NCI-H1048 (cell line): ENCODE measurements at regions not wholly inside any gene's neighbourhood (a gene's known extent, or its start where the extent isn't known, plus 50 kb on each side); places are given as distances from the start of the nearest gene placed in this dataset.

Experiments
- DNase-seq: peaks from one replicate; lab custom pipeline; 2025; lab: John Stamatoyannopoulos, UW

GRCh38 chr2:129302561-129303183, 676.8 kb upstream of the RAB6C start:
- no peak for DNase-seq

- no peak for DNase-seq
Observed at GRCh38 chr2:129314120-129314519, 665.3 kb upstream of the RAB6C start.

GRCh38 chr2:129318581-129319421, 660.7 kb upstream of the RAB6C start:
- DNase-seq = no peak

DNA sequence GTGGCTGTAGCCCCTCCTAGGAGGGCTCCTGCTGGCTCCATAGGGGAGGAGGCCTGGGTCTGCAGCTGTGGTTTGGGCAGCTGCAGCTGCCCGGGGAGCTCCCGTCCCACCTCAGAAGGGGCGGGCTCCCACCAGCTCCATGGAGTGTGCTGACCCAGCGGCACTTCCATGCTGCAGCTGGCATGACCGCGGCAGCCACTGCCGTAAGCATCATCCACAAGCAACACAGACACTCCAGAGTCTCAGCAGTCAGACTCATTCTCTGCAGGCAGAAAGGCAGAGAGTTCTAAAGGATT, 660.1 kb upstream of the RAB6C start:
- DNase-seq = no peak

- no peak for DNase-seq
Observed at GRCh38 chr2:129320288-129320687, 659.2 kb upstream of the RAB6C start.

GRCh38 chr2:129324349-129324748, 655.1 kb upstream of the RAB6C start:
- no peak for DNase-seq

GRCh38 chr2:129325151-129325550, 654.3 kb upstream of the RAB6C start:
- no peak for DNase-seq

GRCh38 chr2:129329574-129329973, 649.9 kb upstream of the RAB6C start:
- DNase-seq = no peak

DNA sequence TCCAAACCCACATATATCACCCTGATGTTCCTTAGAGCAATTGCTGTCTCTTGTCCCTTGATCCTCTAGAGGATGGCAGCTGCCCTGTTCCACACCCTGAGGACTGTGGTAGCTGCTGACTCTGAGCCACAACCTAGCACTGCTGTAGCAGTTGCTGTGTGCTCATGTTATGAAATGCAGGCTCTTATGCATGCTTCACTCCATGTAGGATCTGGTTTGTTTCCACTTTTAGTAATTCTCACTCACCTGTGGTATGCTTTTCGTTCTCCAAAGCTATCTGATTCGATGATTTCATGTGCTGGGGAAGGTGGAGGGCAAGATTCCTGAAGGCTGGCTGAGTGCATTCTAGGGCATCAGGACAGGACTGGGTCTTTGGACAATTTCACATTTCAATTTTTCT, 649.0 kb upstream of the RAB6C start:
- DNase-seq = no peak

GRCh38 chr2:129331638-129332037, 647.8 kb upstream of the RAB6C start:
- DNase-seq = no peak

GRCh38 chr2:129334128-129334527, 645.3 kb upstream of the RAB6C start:
- no peak for DNase-seq

DNA sequence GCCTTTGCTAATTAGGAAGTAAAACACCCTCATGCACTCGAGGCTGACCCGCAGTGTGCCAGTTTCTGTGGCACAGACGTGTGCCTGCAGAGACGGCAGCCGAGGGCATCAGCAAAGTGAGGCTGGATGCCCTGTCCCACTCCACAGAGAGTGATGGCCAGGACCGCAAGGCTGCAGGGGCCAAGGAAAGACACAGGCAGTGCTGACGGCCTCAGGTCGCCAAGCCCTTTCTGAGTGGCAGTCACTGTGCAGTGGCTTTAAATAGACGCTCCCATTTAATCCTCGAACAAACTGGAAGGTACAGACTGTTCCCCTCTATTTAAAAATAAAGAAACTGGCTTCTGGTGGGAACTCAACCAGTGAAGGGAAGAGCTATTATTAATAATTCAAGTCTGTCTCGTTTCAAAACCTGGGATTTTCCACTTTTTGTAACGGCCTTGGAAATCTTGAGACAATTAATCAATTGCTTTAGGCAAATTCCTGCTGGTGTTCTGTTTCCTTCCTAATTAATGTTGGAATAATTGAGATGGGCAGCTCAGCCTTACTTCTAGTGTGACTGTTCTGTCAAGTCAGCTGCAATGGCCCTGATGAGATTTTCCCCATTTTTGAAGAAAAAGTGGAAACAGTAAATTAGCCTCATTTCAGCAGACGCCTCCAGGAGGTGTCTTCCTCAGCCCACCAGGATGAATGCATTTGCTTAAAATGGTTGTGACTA, 644.6 kb upstream of the RAB6C start:
- no peak for DNase-seq

- DNase-seq = no peak
Observed at GRCh38 chr2:129336276-129336675, 643.2 kb upstream of the RAB6C start.

DNA sequence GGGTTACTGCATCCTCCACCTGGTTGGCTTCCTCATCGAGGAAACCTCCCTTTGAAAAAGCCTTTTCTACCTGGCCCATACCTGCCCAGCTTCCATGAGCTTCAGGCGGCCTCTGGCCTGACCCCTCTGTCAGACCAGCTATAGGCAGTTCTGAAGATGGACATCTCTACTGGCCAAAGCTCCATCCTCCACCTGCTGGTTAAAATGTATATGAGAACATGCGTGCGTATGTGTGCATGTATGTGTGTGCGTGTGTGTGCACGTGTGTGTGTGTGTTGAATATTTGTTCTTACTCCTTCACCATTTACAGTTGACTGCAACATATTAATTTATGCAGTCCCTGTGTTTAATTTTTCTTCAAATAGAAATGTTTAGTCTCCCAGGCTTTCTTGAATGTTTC, 642.4 kb upstream of the RAB6C start:
- DNase-seq = no peak

DNA sequence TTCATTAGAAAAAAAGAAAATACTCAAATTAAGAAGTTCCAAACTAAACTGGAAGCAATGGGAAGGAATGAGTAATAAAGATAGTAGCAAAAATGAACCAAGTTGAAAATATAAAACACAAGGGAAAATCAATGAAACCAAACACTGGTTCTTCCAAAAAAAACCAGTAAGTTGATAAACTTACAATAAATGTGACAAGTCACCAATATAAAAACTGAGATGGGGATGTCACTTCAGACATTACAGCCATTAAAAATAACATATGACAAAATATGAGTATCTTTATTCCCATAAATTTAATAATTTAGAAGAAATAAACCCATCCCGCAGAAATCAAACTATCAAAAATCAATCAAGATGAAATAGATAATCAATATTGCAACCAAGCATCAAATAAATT, 633.9 kb upstream of the RAB6C start:
- no peak for DNase-seq

DNA sequence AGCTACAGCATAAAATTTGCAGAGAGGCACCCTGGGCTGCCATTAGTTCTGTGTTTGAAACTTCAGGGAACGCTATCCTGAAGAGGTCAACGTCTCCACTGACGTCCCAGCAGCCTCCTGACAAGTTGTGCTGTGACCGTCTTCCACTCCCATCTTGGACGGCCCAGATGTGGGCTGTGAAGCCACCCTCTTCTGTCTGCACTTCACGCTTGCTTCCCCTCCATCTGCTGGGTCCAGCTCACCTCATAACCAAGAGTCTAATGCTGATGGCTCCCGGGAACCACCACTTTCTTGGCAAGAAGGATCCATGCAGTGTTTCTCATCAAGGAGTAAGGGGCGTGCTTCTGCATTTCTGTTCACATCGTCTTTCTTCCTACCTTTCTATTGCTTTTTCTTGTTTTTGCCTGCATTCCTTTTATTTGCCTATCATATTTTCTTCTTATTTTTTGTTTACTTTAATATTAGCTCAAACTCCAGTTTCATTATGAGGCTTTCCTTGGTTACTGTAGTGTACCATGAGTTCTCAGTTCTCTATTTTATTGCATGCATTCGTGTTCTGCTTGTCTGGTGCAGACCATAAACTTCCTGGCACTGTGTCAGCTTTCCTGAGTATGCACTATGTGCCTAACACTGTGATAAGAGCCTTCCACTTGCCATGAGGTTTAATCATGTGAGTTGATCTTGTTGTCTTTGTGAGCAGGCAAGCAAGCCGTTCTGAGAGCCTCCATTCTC, 631.8 kb upstream of the RAB6C start:
- no peak for DNase-seq

- no peak for DNase-seq
Observed at GRCh38 chr2:129354631-129355030, 624.8 kb upstream of the RAB6C start.

- no peak for DNase-seq
Observed at GRCh38 chr2:129361688-129362087, 617.8 kb upstream of the RAB6C start.

DNA sequence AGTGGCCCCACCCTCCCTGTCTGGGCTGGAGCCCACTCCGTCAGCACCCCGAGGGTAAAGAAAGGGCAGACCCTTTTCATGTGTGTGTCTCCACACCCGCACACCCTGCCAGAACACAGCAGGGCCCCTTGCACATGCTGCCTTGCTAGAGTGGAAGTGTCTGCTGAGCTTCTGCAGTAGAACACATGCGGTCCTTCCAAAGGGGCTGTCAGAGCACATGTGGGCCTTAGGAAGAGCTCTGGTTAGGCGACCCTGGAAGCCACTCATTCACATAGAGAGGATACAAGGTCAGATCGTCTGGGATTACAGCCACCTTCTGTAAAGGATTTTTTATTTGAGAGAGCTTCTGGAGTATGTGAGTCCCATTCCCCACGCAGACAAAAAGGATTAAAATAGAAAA, 613.2 kb upstream of the RAB6C start:
- DNase-seq = no peak

DNA sequence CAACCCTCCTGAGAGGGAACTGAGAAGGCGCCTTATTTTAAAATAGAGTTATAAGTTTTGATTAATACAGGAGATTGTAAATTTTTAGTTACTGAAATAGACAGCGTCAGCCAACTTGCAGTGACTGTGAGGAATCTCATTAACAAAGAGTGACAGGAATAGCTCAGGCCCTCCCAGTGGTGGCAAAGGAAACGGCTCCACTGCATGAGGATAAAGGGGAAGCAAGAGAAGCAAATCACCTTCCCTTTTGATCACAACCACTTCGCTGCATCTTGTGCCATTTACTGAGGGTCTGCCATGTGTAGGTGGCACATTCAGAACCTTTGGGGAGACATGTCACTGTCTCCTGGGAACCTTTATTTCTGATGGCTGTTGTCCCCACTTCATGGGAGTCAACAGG, 612.4 kb upstream of the RAB6C start:
- no peak for DNase-seq

DNA sequence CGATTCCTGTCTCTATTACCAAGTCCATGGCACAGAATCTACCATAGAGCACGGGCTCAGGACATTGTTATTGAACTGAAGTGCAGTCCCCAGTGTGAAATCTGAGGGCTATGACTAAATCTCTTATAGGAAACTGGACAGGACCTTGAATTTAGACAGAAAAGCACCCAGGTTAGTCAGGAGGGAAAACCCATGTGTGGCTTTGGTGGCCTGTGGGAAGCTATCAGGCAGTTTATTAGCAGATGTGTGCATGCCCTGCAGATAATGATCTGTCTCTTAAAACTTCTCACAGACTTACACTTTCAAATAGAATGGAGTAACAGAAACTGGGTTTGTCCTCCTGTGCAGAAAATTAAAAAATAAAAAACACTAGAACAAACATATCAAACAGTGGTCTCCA, 610.0 kb upstream of the RAB6C start:
- no peak for DNase-seq

- no peak for DNase-seq
Observed at GRCh38 chr2:129374452-129374851, 605.0 kb upstream of the RAB6C start.
